ENCODE measurements at regions not wholly inside any gene's neighbourhood (a gene's known extent, or its start where the extent isn't known, plus 50 kb on each side); places are given as distances from the start of the nearest gene placed in this dataset.
"Not testable (repeated sequence)": the region's sequence is repeated elsewhere in the genome, so short reads cannot be mapped to it uniquely, and the experiment has no call there.

- TF ChIP-seq, protein P1, sequence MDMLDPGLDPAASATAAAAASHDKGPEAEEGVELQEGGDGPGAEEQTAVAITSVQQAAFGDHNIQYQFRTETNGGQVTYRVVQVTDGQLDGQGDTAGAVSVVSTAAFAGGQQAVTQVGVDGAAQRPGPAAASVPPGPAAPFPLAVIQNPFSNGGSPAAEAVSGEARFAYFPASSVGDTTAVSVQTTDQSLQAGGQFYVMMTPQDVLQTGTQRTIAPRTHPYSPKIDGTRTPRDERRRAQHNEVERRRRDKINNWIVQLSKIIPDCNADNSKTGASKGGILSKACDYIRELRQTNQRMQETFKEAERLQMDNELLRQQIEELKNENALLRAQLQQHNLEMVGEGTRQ (IDR thresholded peaks at IDR 0.05): no peak
- TF ChIP-seq SMC3 (IDR thresholded peaks at IDR 0.05) (no peak), JUN (IDR thresholded peaks at IDR 0.05) (no peak)
Observed at GRCh38 chrX:7603387-7603786, 239.6 kb upstream of the VCX start (continued).

DNA sequence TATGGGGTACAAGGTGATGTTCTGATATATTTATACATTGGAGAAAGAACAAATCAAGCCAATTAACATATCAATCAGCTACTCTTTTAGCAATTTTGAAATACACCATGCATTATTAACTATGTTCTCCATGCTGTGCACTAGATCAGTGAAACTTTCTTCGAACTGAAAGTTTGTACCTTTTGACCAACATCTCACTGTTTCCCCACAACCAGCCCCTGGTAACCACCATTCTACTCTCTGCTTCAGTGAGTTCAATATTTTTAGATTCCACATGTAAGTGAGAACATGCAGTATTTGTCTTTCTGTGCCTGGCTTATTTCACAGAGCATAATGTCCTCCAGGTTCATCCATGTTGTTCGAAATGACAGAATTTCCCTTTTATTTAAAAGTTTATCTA, 246.1 kb upstream of the VCX start:
- CTCF ChIA-PET: no interaction called here

DNA sequence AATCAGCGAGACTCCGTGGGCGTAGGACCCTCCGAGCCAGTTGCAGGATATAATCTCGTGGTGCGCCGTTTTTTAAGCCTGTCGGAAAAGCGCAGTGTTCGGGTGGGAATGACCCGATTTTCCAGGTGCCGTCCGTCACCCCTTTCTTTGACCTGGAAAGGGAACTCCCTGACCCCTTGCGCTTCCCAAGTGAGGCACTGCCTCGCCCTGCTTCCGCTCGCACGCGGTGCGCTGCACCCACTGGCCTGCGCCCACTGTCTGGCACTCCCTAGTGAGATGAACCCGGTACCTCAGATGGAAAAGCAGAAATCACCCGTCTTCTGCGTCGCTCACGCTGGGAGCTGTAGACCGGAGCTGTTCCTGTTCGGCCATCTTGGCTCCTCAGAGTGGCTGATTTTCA, 249.6 kb upstream of the VCX start:
- 38% methylated on average over 26 of the region's 28 CpGs for whole genome bisulfite sequencing (ENCODE audit: missing lambda C conversion rate)
- H3K27ac ChIP-seq; DNase-seq (ENCODE audit: low read depth in 1 of 2, low spot score in 1 of 2); H3K4me1 ChIP-seq; POLR2A ChIA-PET; ATAC-seq; H3K9me3 ChIP-seq; FAIRE-seq; H3K4me3 ChIP-seq; CTCF ChIA-PET; H3K4me2 ChIP-seq: not testable (repeated sequence)

More for the DNA sequence above, 246.1 kb upstream of the VCX start:
- no peak for FAIRE-seq
- Histone ChIP-seq H3K4me3 (no peak overlapping the region), H3K27ac (no peak overlapping the region), H3K4me2 (no peak overlapping the region), H3K9me3 (no peaks in the 10 kb centered on the region), H3K4me1 (no peaks in the 10 kb centered on the region)
- 4% methylated on average over 2 of the region's 2 CpGs for WGBS (ENCODE audit: missing lambda C conversion rate)
- no peak for ATAC-seq
- POLR2A ChIA-PET: no interaction called here
- TF ChIP-seq ZNF302 (CRISPR knock-in tag; IDR thresholded peaks at IDR 0.05) (no peak), BHLHE40 (IDR thresholded peaks at IDR 0.05; ENCODE audit: low read depth, low read length) (no peak), SREBF2 (IDR thresholded peaks at IDR 0.05) (no peak)
- DNase-seq (ENCODE audit: low read depth in 1 of 2, low spot score in 1 of 2): no peak

- H3K9me3 ChIP-seq: no peaks in the 10 kb centered on the region
- 0% methylated on average over 2 of the region's 2 CpGs for WGBS (ENCODE audit: missing lambda C conversion rate)
- ChIA-PET POLR2A (no interaction called here), CTCF (interaction anchor here (0.7 kb wide), 2 partner anchors 925 to 1184 kb away, joined by 3 read pairs; no protein-coding TSS in a partner anchor)
- DNase-seq (ENCODE audit: low read depth in 1 of 2, low spot score in 1 of 2) (no peak), FAIRE-seq (peak; percentile 28), ATAC-seq (no peak)
- H3K4me3 ChIP-seq: no peak overlapping the region
- no peak for TF ChIP-seq NFE2L2 (conservative IDR thresholded peaks at IDR 0.05; ENCODE audit: low read length)
- peak in 1 of 2 experiments; percentile 16; a peak in 1 of 5 replicates for TF ChIP-seq RAD21 (conservative IDR thresholded peaks at IDR 0.05 in 1 of 2, IDR thresholded peaks at IDR 0.05 in 1 of 2)
- H3K4me2 ChIP-seq: no peak overlapping the region
- no peaks in the 10 kb centered on the region for H3K4me1 ChIP-seq
- no peak overlapping the region for H3K27ac ChIP-seq
Observed at GRCh38 chrX:7586126-7586525, 256.8 kb upstream of the VCX start.

DNA sequence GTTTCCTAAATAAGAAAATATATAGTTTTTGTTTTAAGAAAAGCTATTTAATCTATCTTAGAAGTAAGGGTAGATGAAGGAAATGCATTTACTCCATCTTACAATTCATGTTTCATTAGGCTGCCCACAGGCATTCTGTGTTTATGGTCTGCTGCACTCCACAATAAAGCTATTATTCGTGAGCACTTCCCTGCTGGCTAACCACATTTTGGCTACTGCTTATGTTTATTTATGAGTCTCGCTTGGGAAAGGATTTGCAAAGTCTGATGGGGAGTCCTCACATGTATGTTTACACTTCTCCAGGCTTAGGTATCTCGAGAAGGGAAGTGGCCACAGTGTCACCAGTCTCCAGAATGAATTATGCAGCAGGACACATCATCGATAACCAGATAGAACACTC, 260.8 kb upstream of the VCX start:
- no peak overlapping the region for H3K4me3 ChIP-seq
- DNase-seq (ENCODE audit: low read depth in 1 of 2, low spot score in 1 of 2) (no peak), ATAC-seq (no peak), FAIRE-seq (no peak)
- H3K4me1 ChIP-seq: no peaks in the 10 kb centered on the region
- H3K9me3 ChIP-seq: no peaks in the 10 kb centered on the region
- TF ChIP-seq, protein P1 (IDR thresholded peaks at IDR 0.05): no peak
- no peak for TF ChIP-seq CBX8 (IDR thresholded peaks at IDR 0.05)
- no peak for TF ChIP-seq KDM1A (IDR thresholded peaks at IDR 0.05; ENCODE audit: low read depth)
- H3K4me2 ChIP-seq: no peak overlapping the region
- CTCF ChIA-PET: no interaction called here
- H3K27ac ChIP-seq: no peak overlapping the region
- WGBS (ENCODE audit: missing lambda C conversion rate): 5% methylated on average over 4 of the region's 4 CpGs
- POLR2A ChIA-PET: no interaction called here

GRCh38 chrX:7580127-7580526, 262.8 kb upstream of the VCX start:
- FAIRE-seq (no peak), ATAC-seq (no peak), DNase-seq (ENCODE audit: low read depth in 1 of 2, low spot score in 1 of 2) (no peak)
- WGBS (ENCODE audit: missing lambda C conversion rate): 4% methylated on average over 2 of the region's 2 CpGs
- H3K27ac ChIP-seq: no peak overlapping the region
- ChIA-PET POLR2A (no interaction called here), CTCF (no interaction called here)
- no peak overlapping the region for H3K4me3 ChIP-seq
- H3K4me2 ChIP-seq: no peak overlapping the region
- no peaks in the 10 kb centered on the region for H3K9me3 ChIP-seq
- no peaks in the 10 kb centered on the region for H3K4me1 ChIP-seq
- TF ChIP-seq E2F6 (IDR thresholded peaks at IDR 0.05; ENCODE audit: borderline replicate concordance, low read depth) (no peak), RNF2 (IDR thresholded peaks at IDR 0.05; ENCODE audit: borderline replicate concordance, low read depth) (no peak), NFE2L2 (conservative IDR thresholded peaks at IDR 0.05; ENCODE audit: low read length) (no peak), KDM5A (IDR thresholded peaks at IDR 0.05) (no peak), ZSCAN20 (CRISPR knock-in tag; IDR thresholded peaks at IDR 0.05) (no peak), CHD4 (IDR thresholded peaks at IDR 0.05; ENCODE audit: borderline replicate concordance) (no peak)
- TF ChIP-seq, protein P1 (IDR thresholded peaks at IDR 0.05): no peak
- TF ChIP-seq, protein P2, sequence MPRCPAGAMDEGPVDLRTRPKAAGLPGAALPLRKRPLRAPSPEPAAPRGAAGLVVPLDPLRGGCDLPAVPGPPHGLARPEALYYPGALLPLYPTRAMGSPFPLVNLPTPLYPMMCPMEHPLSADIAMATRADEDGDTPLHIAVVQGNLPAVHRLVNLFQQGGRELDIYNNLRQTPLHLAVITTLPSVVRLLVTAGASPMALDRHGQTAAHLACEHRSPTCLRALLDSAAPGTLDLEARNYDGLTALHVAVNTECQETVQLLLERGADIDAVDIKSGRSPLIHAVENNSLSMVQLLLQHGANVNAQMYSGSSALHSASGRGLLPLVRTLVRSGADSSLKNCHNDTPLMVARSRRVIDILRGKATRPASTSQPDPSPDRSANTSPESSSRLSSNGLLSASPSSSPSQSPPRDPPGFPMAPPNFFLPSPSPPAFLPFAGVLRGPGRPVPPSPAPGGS (IDR thresholded peaks at IDR 0.05): no peak
- TF ChIP-seq, protein P3, sequence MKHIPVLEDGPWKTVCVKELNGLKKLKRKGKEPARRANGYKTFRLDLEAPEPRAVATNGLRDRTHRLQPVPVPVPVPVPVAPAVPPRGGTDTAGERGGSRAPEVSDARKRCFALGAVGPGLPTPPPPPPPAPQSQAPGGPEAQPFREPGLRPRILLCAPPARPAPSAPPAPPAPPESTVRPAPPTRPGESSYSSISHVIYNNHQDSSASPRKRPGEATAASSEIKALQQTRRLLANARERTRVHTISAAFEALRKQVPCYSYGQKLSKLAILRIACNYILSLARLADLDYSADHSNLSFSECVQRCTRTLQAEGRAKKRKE (CRISPR knock-in tag; IDR thresholded peaks at IDR 0.05; ENCODE audit: low read depth): no peak
